ENCODE measurements at regions not wholly inside any gene's neighbourhood (a gene's known extent, or its start where the extent isn't known, plus 50 kb on each side); places are given as distances from the start of the nearest gene placed in this dataset.

DNA sequence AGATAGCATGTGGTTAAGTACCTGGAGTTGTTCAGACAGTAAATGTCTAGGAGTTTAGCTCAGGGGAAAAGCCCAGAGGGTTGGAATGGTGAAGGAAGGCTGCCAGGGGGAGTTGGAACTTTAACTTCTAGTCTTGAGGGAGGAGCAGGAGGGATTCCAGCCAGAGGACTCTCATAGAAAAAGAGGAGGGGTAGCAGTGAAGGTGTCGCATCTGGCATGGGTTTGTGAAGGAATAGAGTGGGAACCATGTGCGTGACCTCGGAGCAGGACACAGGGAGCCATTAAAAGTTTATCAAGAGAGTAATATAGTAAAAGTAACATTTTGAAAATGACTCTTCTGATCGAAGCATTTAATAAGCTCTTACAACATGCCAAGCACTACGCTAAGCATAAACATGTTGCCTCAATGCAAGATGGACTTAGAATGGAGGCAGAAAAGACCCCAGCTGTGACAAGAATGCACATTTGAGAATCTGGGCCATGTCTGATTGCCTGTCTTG, 632.4 kb upstream of the CAMK1G start:
- no peaks in the 10 kb centered on the region for H3K4me1 Mint-ChIP-seq (ENCODE audit: low read depth, unreplicated experiment)
- Histone ChIP-seq H3K36me3 (ENCODE audit: control insufficient read depth, insufficient read depth, low read length) (no peaks in the 10 kb centered on the region), H3K9me3 (no peaks in the 10 kb centered on the region), H3K27me3 (replicated peaks; ENCODE audit: control insufficient read depth, insufficient read depth, low read length) (no peaks in the 10 kb centered on the region), H3K4me3 (ENCODE audit: low read depth, low read length) (no peak overlapping the region), H3K4me1 (peaks cover 7% of the 10 kb centered on the region; the same call in 1 of the 2 replicates)
- BruUV-seq (replicated peaks), result no TSS peak
- H3K36me3 Mint-ChIP-seq (ENCODE audit: insufficient read depth, unreplicated experiment), result no peaks in the 10 kb centered on the region
- CTCF ChIA-PET, result no interaction called here
- intact Hi-C loops (cut with micrococcal nuclease; ENCODE audit: unreplicated experiment), result no loop called here
- no peak overlapping the region for H3K27ac Mint-ChIP-seq (ENCODE audit: unreplicated experiment)
- TF ChIP-seq, protein P1, sequence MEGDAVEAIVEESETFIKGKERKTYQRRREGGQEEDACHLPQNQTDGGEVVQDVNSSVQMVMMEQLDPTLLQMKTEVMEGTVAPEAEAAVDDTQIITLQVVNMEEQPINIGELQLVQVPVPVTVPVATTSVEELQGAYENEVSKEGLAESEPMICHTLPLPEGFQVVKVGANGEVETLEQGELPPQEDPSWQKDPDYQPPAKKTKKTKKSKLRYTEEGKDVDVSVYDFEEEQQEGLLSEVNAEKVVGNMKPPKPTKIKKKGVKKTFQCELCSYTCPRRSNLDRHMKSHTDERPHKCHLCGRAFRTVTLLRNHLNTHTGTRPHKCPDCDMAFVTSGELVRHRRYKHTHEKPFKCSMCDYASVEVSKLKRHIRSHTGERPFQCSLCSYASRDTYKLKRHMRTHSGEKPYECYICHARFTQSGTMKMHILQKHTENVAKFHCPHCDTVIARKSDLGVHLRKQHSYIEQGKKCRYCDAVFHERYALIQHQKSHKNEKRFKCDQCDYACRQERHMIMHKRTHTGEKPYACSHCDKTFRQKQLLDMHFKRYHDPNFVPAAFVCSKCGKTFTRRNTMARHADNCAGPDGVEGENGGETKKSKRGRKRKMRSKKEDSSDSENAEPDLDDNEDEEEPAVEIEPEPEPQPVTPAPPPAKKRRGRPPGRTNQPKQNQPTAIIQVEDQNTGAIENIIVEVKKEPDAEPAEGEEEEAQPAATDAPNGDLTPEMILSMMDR (IDR thresholded peaks at IDR 0.05; ENCODE audit: insufficient read depth in 1 of 2, low read depth in 1 of 2, low read length in 1 of 2, severe bottlenecking in 1 of 2, unreplicated experiment in 1 of 2), result no peak
- POLR2A ChIA-PET, result no interaction called here
- no peaks in the 10 kb centered on the region for H3K9me3 Mint-ChIP-seq (ENCODE audit: unreplicated experiment)
- H3K27me3 Mint-ChIP-seq (ENCODE audit: insufficient read depth, unreplicated experiment), result peaks cover 12% of the 10 kb centered on the region
- H3K4me3 Mint-ChIP-seq (ENCODE audit: unreplicated experiment), result no peak overlapping the region
- DNase-seq, result no peak

DNA sequence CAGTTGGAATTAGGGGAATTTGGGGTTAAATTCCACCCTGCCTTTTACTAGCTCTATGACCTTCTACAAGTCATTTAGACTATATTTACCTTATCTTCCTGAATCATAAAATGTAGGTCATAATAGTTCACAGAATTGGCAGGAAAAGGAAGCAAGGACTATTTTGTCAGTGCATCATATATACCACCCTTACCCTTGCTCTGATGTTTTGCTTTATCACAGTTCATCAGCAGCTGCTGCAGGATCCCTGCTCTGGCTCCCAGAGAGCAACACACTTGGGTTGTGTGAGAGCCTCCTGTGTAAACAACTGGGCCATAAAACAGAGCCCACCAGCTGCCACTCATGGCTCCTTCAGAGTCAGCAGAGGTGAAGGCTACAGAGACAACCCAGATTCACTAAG, 631.6 kb upstream of the CAMK1G start:
- Histone ChIP-seq H3K4me1 (peaks cover 7% of the 10 kb centered on the region; the same call in 1 of the 2 replicates), H3K27me3 (replicated peaks; ENCODE audit: control insufficient read depth, insufficient read depth, low read length) (no peaks in the 10 kb centered on the region), H3K4me3 (ENCODE audit: low read depth, low read length) (no peak overlapping the region), H3K36me3 (ENCODE audit: control insufficient read depth, insufficient read depth, low read length) (no peaks in the 10 kb centered on the region), H3K9me3 (no peaks in the 10 kb centered on the region)
- no peak overlapping the region for H3K4me3 Mint-ChIP-seq (ENCODE audit: unreplicated experiment)
- no peaks in the 10 kb centered on the region for H3K4me1 Mint-ChIP-seq (ENCODE audit: low read depth, unreplicated experiment)
- TF ChIP-seq, protein P1 (IDR thresholded peaks at IDR 0.05; ENCODE audit: insufficient read depth in 1 of 2, low read depth in 1 of 2, low read length in 1 of 2, severe bottlenecking in 1 of 2, unreplicated experiment in 1 of 2), result no peak
- intact Hi-C loops (cut with micrococcal nuclease; ENCODE audit: unreplicated experiment), result no loop called here
- DNase-seq, result peak in 1 of 2 experiments; percentile 41
- H3K9me3 Mint-ChIP-seq (ENCODE audit: unreplicated experiment), result no peaks in the 10 kb centered on the region
- no TSS peak for BruUV-seq (replicated peaks)
- peaks cover 9% of the 10 kb centered on the region for H3K27me3 Mint-ChIP-seq (ENCODE audit: insufficient read depth, unreplicated experiment)
- ChIA-PET CTCF (no interaction called here), POLR2A (no interaction called here)
- H3K27ac Mint-ChIP-seq (ENCODE audit: unreplicated experiment), result no peak overlapping the region
- H3K36me3 Mint-ChIP-seq (ENCODE audit: insufficient read depth, unreplicated experiment), result no peaks in the 10 kb centered on the region

DNA sequence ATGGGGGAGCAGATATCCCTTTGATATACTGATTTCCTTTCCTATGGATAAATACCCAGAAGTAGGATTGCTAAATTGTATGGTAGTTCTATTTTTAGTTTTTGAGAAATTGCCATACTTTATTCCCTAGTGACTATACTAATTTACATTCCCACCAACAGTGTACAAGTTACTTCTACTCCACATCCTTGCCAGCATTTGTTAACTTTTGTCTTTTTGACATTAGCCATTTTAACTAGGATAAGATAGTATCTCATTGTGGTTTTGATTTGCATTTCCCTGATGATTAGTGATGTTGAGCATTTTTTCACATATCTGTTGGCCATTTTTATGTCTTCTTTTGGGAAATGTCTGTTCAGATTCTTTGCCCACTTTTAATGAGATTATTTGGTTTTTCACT, 620.6 kb upstream of the CAMK1G start:
- intact Hi-C loops (cut with micrococcal nuclease; ENCODE audit: unreplicated experiment), result no loop called here
- TF ChIP-seq, protein P1 (IDR thresholded peaks at IDR 0.05; ENCODE audit: insufficient read depth in 1 of 2, low read depth in 1 of 2, low read length in 1 of 2, severe bottlenecking in 1 of 2, unreplicated experiment in 1 of 2), result no peak
- no peak overlapping the region for H3K4me3 ChIP-seq (ENCODE audit: low read depth, low read length)
- H3K9me3 Mint-ChIP-seq (ENCODE audit: unreplicated experiment), result peaks cover 15% of the 10 kb centered on the region
- no peaks in the 10 kb centered on the region for H3K36me3 ChIP-seq (ENCODE audit: control insufficient read depth, insufficient read depth, low read length)
- H3K9me3 ChIP-seq, result peaks cover 11% of the 10 kb centered on the region
- H3K4me1 ChIP-seq, result no peaks in the 10 kb centered on the region
- no peaks in the 10 kb centered on the region for H3K4me1 Mint-ChIP-seq (ENCODE audit: low read depth, unreplicated experiment)
- ChIA-PET POLR2A (no interaction called here), CTCF (no interaction called here)
- DNase-seq, result no peak
- no peak overlapping the region for H3K27ac Mint-ChIP-seq (ENCODE audit: unreplicated experiment)
- H3K27me3 Mint-ChIP-seq (ENCODE audit: insufficient read depth, unreplicated experiment), result peaks cover 15% of the 10 kb centered on the region
- H3K4me3 Mint-ChIP-seq (ENCODE audit: unreplicated experiment), result no peak overlapping the region
- BruUV-seq (replicated peaks), result no TSS peak
- no peaks in the 10 kb centered on the region for H3K27me3 ChIP-seq (replicated peaks; ENCODE audit: control insufficient read depth, insufficient read depth, low read length)
- no peaks in the 10 kb centered on the region for H3K36me3 Mint-ChIP-seq (ENCODE audit: insufficient read depth, unreplicated experiment)

Data from Caco-2 (cell line).